Embryonic facial prominence (tissue), 1 donor: ENCODE measurements at regions not wholly inside any gene's neighbourhood (a gene's known extent, or its start where the extent isn't known, plus 50 kb on each side); places are given as distances from the start of the nearest gene placed in this dataset.
"Not testable (repeated sequence)": the region's sequence is repeated elsewhere in the genome, so short reads cannot be mapped to it uniquely, and the experiment has no call there.

ENCODE experiments used
- DNase-seq: peaks from one replicate; pipeline ENCODE4 v3.0.0-alpha.2; 2016; ENCODE audit errors: extremely low spot score

- DNase-seq = no peak
These were observed 50.9 kb downstream of the ANXA2R start for GRCh38 chr5:42989190-42989589.

- DNase-seq = no peak
These were observed 51.6 kb downstream of the ANXA2R start for GRCh38 chr5:42988568-42988967.

GRCh38 chr5:42985129-42986037, 54.7 kb downstream of the ANXA2R start:
- no peak for DNase-seq

GRCh38 chr5:42984307-42984706, 55.8 kb downstream of the ANXA2R start:
- DNase-seq = no peak

GRCh38 chr5:42982107-42982622, 58.0 kb downstream of the ANXA2R start:
- DNase-seq = no peak

- DNase-seq = not testable (repeated sequence)
These were observed 58.6 kb downstream of the ANXA2R start for GRCh38 chr5:42981417-42982106.

- not testable (repeated sequence) for DNase-seq
These were observed 59.1 kb downstream of the ANXA2R start for GRCh38 chr5:42981015-42981414.

GRCh38 chr5:42980391-42980790, 59.7 kb downstream of the ANXA2R start:
- DNase-seq = not testable (repeated sequence)

- not testable (repeated sequence) for DNase-seq
These were observed 60.9 kb downstream of the ANXA2R start for GRCh38 chr5:42979242-42979641.

GRCh38 chr5:42974536-42974935, 65.6 kb downstream of the ANXA2R start:
- DNase-seq = no peak

GRCh38 chr5:42970636-42971559, 69.2 kb downstream of the ANXA2R start:
- DNase-seq = no peak

- no peak for DNase-seq
These were observed 74.2 kb downstream of the ANXA2R start for GRCh38 chr5:42965934-42966333.

- DNase-seq = no peak
These were observed 76.7 kb downstream of the ANXA2R start for GRCh38 chr5:42963412-42963811.

- no peak for DNase-seq
These were observed 78.0 kb downstream of the ANXA2R start for GRCh38 chr5:42962124-42962523.

GRCh38 chr5:42960506-42960905, 79.6 kb downstream of the ANXA2R start:
- no peak for DNase-seq

- no peak for DNase-seq
These were observed 83.6 kb downstream of the ANXA2R start for GRCh38 chr5:42956551-42956950.

- no peak for DNase-seq
These were observed 87.1 kb downstream of the ANXA2R start for GRCh38 chr5:42953041-42953440.

- DNase-seq = no peak
These were observed 87.5 kb downstream of the ANXA2R start for GRCh38 chr5:42952578-42952974.

- peak; percentile 53 for DNase-seq
These were observed 88.8 kb downstream of the ANXA2R start for GRCh38 chr5:42951293-42951840.

- no peak for DNase-seq
These were observed 89.4 kb downstream of the ANXA2R start for GRCh38 chr5:42950456-42951292.

- DNase-seq = no peak
These were observed 90.0 kb downstream of the ANXA2R start for GRCh38 chr5:42950116-42950455.
